GM10266 (cell line): ENCODE measurements at regions not wholly inside any gene's neighbourhood (a gene's known extent, or its start where the extent isn't known, plus 50 kb on each side); places are given as distances from the start of the nearest gene placed in this dataset.

ENCODE experiments used
- DNase-seq: peaks from one replicate; pipeline ENCODE4 v3.0.0; 2012; ENCODE audit errors: extremely low spot score
- TF ChIP-seq, protein P1 (sequence below): IDR thresholded peaks from 2 replicates; pipeline ENCODE4 v1.5.1; 2012; ENCODE audit warnings: mild to moderate bottlenecking, low read depth; ENCODE audit not compliant: control insufficient read depth, insufficient read depth; ENCODE audit errors: missing control alignments

DNA sequence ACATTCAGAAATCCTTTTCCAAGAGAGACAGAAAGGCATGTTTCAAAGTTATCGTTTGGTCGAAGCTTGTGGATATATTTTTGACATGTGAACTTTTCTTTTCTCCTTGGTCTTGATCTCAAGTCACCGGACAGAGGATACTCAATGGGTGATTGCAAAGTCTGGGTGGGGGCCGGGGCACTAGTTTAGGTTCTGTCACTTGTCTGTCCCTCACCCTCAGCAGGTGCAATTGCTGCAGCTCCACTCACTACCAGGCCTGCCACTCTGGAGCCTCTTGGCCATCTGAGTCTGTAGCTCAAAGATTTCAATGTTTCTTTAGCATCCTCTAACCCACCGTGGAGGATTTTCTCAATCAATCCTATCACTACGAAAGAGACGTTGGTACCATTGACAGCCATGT is 246.0 kb upstream of the C1orf174 start:
- TF ChIP-seq, protein P1, sequence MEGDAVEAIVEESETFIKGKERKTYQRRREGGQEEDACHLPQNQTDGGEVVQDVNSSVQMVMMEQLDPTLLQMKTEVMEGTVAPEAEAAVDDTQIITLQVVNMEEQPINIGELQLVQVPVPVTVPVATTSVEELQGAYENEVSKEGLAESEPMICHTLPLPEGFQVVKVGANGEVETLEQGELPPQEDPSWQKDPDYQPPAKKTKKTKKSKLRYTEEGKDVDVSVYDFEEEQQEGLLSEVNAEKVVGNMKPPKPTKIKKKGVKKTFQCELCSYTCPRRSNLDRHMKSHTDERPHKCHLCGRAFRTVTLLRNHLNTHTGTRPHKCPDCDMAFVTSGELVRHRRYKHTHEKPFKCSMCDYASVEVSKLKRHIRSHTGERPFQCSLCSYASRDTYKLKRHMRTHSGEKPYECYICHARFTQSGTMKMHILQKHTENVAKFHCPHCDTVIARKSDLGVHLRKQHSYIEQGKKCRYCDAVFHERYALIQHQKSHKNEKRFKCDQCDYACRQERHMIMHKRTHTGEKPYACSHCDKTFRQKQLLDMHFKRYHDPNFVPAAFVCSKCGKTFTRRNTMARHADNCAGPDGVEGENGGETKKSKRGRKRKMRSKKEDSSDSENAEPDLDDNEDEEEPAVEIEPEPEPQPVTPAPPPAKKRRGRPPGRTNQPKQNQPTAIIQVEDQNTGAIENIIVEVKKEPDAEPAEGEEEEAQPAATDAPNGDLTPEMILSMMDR, result no peak
- no peak for DNase-seq

DNA sequence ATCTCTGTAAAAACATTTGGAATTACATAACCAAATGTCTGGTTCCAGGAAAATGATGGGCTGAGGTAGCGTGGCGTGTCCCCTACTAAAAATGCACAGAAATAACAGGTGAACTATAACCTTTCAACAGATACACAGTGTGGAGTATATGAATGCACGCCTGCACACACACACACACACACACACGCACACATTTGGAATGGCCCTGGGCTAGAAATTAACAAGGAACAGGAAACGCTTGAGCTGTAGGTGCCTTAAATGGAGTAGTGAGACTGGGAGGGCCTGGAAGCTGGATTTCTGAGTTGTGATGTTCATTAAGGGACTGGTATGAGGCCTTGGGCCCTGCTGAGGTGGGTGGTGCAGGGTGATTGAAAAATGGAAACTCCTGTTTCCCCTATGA is 246.5 kb upstream of the C1orf174 start:
- DNase-seq, result no peak
- TF ChIP-seq, protein P1, result no peak

- TF ChIP-seq, protein P1, result no peak
- DNase-seq, result no peak
Measured at GRCh38 chr1:4147509-4147908, 247.4 kb upstream of the C1orf174 start.

DNA sequence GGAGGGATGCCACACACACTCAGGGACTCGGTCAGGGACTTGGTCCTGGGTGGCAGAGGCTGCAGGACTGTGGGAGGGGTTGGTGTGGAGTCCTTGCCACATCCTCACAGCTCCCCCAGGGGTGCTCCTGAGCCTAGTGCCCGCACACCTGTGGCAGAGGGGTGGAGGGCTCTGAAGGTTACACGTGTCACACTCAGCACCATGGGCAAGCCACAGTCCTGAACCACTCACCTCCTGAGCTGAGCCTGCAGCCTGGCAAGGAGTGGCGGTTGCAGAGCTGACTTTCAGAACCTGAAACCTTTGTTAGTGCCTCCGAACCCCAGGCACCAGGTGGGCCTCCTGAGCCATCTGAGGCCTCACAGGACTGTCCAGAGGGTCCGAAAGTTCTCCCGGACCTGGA is 249.2 kb upstream of the C1orf174 start:
- TF ChIP-seq, protein P1, result no peak
- DNase-seq, result no peak

DNA sequence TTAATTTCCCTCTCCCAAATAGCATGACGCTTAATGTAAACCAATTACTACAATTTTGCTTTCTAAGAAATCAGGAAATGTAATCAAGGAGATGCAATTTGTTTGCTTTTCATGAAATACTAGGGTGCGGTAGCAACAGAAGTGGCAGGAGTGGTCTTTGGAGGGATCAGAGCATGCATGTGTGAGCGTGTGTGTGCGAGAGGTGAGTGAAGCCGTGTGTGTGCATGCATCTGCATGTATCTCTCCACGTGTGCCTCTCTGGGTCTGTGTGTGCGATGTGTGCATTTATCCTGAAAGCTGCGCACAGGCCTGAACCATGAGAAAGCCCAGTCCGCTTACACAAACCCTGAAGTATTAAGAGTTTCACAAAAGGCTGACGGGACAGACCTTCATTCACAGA is 249.8 kb upstream of the C1orf174 start:
- TF ChIP-seq, protein P1, result no peak
- no peak for DNase-seq

DNA sequence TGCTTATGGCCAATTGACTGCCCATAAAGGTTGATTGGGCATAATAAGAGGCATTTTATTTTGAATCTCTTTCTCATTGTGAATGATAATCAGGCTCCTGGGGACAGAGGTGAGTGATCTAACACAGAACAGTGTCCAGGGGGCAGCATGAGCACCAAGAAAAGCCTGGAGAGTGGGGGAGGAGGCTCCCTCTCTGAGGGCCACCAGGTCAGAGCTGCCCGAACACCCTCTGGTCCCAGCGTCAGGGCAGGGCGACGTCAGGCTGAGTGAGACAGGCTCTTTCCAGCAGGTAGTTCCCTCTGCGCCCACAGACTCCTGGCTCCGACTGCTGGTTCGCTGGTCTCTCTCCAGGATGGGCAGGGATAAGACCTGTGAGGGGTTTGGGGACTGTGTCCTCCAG is 250.2 kb upstream of the C1orf174 start:
- TF ChIP-seq, protein P1, result no peak
- DNase-seq, result no peak

- TF ChIP-seq, protein P1, result no peak
- no peak for DNase-seq
Measured at GRCh38 chr1:4152266-4152665, 252.2 kb upstream of the C1orf174 start.
